ENCODE measurements at regions not wholly inside any gene's neighbourhood (a gene's known extent, or its start where the extent isn't known, plus 50 kb on each side); places are given as distances from the start of the nearest gene placed in this dataset.
"Not testable (repeated sequence)": the region's sequence is repeated elsewhere in the genome, so short reads cannot be mapped to it uniquely, and the experiment has no call there.

DNA sequence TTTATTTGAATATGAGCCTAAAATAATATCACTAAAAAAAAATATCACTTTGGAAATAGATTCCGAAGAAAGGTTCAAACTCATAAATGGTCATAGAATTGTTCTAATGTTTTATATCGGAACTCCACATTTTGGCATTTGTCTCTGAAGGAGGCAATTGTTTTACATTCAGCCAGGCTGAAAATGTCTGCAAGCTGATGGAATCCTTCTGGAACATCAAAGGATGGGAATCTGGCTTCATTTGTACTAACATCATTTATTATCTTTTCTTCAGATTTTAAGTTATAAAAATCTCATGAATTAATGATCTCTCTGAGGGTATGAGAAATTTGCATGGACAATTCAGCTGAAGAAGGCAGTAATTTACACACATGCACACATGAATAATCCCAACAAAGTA is 251.4 kb upstream of the RGMA start:
- DNase-seq: no peak

DNA sequence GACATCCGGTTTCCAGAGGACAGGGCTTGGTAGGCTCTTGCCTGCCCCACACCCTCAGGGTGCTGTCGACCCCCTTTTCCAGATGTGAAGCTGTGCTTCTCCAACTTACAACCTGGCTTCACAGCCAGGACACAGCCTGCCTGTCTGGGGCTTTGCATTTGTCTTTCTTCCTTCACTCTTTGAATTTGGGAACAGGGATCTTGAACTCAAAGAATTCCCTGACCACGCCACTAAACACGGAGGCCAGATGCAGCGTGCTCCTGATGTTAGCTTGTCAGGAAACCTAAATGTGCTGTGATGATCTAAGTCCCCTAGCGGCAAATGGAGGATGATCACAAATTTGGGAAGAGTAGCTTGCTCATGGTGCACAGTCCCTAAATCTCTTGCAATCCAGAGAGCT is 244.8 kb upstream of the RGMA start:
- DNase-seq: no peak

DNA sequence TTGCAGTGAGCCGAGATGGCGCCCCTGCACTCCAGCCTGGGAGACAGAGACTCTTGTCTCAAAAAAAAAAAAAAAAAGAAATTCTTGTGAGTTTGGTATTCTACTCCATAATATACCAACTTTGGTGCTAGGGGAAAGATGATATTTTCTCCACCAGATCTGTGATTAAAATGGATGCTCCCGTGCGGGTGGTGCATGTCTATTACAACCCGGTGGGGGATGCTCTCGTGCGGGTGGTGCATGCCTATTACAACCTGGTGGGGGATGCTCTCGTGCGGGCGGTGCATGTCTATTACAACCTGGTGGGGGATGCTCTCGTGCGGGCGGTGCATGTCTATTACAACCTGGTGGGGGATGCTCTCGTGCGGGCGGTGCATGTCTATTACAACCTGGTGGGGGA is 244.1 kb upstream of the RGMA start:
- DNase-seq: not testable (repeated sequence)

DNA sequence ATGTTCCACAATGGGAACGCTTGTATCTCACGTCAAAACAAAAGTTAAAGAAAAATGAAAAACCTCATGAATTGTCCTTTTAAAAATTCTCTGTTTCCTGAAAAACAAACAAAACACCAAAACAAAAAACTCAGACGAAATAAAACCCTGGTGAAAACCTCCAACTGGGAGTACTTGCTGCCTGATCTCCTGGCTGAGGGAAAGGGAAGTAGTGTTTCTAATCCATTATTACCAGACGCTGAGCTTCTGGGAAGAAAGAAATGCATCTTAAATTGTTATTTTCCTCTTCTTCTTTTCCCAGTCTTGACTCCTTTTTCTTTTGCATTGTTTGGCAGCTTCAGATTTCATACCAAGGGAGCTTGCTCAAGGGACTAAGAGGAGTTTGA is 243.2 kb upstream of the RGMA start:
- no peak for DNase-seq

DNA sequence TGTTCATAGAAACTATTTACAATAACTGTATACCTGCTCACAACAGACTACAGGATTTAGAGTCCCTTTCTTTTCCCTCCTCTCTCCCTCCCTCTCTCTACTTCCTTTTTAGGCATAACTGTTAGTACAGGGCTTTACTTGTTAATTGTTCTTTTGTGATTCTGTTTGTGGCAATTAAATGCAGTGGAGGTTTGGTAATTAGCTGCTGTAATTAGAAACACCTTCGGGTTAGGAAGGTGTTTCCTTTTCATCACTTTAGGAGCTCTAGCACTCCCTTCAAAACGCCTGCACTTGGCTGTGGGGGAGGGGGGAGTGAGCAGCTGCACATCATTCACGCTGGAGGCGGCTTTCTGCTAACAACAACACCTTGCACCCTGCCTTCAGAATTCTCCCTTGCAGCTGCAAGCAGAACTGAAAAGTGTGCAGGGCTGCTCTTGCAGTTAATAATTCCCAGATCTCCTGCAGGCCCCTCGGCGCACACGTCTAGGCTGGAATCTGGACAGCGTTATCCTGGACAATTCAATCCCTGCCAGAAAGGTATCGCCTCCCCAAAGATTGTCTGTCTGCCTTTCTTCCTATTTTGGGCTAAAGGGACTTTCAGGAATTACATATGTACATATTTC is 242.6 kb upstream of the RGMA start:
- peak; percentile 34 for DNase-seq

DNA sequence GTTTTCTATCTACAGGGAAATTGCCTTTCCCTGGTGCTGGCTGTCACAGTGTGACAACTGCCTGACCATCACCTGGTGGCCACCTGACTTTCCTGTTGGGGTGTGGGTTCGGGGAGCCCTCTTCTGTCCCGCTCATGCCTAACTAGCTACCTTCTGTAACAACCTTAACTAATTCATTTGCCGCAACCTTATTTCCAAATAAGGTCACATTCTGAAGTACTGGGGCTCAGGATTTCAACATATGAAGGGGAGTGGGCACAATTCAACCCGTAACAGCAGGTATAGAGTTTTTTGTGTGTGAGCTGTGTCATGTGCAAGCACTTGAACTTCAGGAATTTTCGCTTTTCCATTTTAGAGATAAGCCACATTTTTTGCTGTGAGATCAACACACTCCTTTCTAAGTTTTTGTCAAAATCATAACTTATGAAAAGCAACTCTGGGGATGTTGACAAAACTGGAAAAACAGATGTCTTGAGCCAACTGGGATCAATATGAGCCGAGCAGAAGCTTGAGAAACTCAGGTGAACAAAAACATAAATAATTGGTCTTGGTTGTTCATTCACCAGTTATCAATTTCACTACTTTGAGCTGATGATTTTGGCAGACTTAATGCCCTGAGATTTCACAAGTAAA is 242.0 kb upstream of the RGMA start:
- DNase-seq: no peak

DNA sequence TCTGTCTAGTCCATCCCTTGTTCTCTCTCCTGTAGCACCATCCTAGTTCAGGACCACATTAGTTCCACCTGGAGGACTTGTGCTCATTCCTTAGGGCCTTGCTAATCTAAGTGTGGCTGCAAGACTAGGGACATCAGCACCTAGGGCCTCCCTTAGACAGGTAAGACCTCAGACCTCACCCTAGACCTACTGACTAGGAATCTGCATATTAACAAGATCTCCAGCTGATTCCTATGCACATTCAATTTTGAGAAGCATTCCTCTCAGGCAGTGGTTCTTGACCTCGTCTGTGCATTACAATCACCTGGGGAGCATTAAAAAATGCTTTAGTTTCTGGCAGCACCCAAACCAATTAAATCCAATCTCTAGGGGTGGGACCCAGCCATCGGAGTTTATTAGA is 238.4 kb upstream of the RGMA start:
- no peak for DNase-seq

DNA sequence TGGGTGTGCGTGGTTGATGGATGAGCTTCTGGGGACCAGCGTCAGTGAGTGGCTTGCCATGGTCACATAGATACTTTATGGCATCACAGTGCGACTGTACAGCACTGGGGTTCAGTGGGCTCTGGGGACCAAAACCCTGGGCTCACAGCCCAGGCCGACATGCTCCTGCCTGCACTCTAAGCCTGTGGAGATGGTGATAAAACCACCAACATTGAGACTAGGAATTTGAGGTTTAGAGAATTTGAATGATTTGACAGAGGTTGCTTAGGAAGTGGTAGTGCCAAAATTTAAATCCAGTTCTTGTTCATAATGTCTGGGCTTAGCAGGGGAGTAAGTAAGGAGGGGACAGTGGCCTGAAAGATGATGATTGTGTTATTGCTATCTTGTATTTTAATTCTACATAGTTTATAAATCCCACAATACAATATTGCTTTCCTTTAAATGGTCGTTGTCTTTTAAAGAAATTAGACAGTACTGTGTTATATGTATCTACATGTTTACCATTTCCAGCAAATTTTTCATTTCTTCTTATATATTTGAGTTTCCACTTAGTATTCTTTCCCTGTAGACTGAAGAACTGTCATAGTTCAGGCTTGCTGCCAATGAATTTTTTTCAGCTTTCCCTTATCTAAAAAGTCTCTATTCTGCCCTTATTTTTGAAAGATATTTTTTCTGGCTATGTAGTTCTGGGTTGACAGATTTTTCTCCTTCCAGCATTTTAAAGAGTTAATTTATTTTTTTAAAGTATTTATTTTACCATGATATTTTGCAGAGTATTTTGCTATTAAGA is 235.4 kb upstream of the RGMA start:
- no peak for DNase-seq

DNA sequence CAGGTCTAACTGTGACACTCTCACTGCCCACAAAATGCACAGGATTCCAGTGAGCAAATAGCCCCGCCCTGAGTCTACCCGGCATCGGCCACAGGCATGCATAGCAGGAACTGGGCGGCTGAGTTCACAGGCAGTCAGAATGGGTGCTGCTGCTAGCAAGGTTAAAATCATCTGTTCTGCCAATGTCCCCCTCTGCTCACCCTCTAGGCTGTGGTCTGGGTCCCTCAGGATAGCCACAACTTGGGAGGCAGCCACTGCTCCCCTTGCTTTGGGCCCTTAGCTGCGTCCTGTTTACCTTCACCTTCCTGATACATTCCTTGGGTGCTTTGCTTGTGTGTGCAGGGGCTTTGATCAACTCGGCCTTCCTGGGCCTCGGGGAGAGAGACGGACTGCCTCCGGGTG is 232.9 kb upstream of the RGMA start:
- DNase-seq: no peak

DNA sequence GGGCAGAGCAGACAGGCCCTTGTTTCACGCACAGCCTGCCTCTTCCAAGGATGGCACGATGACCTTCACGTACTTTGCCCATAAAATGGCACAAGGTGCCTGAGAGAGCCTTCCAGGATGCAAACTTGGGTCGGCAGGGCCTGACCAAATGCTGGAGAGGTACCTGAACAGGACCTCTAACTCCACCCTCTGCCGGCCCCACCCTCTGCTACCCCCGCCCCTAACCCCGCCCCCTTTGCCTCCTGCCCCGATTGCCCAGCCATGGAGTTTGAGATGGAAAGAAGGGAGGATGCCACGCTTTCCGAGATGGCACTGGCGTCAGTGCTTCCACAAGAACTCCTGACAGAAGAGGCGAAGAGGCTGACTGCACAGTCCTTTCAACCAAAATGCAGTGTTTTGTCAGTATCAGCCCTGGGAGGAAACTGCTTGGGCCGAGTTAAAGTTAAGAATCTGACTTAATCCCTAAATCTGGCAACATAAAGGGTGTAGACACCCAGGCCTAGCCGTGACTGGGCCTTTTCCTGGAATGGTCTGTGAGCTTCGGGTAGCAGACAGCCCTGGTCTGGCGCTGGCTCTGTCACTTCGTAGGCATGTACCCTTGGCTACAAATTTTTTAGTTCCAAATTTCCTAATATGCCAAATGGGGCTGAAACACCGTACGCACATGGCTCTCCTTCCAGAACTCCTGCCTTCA is 230.3 kb upstream of the RGMA start:
- no peak for DNase-seq

DNA sequence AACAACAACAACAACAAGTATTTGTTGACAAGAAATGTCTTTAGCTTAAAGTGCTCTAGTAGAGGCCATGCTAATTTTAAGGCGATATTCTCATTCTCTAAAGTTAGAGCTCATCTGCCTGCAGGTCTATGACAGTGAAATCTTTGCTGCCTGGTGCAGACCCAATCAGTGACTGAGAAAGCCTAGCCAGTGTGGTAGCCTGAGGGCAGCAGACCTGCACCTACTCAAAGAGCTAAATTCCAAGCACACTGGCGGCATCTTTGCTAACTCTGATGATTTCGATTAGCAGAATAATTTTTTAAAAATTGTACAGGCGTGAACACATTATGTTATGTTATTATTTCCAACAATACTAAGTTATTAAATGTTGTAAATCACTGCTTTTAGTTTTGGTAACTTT is 228.8 kb upstream of the RGMA start:
- no peak for DNase-seq

DNA sequence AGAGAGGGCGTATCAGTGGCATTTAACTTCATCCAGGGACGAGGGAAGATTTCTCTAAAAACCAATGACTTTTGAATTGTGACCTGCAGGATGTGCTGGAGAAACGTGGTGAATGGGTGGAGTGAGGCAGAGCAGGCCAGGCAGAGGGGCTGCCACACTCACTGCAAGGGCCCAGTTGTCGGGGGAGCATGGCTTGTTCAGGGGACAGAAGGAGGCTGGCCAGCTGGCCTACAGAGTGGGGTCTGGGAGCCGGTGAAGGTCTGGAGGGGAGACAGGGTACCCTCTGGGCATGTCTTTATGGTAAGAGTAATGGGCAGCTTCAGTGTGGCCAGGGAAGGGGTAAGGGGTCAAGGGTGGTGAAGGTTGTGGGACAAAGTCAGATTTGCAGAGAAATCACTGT is 225.2 kb upstream of the RGMA start:
- no peak for DNase-seq

DNA sequence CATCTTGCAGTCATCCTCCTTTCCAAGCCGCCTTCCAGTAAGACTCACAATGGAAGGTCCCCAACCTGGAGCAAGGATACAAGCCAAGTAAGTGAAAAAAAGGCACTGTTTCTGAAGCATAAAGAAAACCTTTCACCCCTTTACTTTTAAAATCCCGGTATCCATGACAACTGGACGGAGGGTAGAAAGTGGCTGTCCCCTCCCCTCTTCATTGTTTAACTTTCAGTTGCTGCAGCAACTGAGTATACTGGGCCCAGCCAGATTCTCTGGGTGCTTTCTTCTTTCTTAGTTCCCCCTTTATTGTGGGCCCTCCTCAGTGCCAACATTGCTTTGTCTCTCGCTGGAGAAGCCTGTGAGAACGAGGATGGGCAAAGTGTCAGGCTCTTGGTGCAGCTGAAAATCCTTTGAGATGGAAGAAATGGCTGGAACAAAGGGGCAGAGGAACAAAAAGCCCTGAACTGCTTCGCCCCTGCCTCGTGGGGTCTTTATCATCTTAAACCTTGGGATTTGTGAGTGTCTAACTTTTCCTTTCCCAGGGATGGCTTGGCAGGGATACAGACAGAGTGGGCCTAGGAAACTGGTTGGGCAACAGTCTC is 224.0 kb upstream of the RGMA start:
- no peak for DNase-seq

DNA sequence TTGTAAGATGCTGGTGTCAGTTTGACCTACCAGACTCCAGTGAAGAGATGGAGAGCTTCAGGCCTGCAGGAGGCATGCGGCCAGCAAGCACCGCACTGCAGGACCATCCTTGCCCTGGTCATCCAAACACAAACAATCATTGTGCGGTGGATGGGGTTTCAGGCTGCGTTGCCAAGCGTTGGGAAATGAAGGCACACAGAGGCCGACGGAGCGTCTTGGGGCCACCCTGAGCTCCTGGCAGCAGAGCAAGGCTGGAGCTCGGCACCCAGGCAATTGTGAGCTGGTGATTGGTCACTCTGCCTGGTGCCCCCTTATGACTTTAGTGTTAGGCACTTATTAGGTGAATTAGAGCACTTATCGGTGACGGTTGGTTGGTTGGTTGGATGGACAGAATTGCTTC is 222.6 kb upstream of the RGMA start:
- no peak for DNase-seq

DNA sequence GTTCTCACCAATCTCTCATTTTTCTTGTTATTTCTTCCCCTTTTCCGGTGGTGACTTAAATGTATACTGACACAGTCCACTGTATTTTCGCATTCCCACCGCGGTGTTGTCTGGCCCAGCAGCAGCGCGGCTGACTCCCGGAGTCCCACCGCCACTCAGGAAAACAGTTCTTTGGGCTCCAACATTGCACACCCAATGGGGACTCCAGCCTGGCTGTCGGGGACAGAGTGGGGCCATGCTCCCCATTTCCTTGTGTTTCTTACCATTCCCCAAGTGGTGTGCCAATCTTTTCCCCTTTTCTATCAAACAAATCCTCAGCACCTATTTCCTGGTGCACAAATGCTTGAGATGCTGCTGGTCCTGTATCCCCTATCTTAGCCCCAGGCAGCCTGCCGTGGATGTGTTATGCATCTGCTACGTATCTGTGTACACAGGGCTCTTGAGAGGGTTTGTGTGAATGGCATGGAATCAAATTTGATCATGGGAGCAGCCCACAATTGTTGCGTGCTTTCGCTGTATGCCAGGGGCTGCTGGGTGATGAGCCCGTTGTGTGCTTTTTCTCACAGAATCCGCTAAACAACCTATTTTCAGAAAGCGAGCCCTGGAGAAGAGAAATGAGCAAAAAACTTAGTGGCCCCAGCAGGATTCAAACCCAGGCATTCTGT is 219.1 kb upstream of the RGMA start:
- DNase-seq: peak; percentile 19

DNA sequence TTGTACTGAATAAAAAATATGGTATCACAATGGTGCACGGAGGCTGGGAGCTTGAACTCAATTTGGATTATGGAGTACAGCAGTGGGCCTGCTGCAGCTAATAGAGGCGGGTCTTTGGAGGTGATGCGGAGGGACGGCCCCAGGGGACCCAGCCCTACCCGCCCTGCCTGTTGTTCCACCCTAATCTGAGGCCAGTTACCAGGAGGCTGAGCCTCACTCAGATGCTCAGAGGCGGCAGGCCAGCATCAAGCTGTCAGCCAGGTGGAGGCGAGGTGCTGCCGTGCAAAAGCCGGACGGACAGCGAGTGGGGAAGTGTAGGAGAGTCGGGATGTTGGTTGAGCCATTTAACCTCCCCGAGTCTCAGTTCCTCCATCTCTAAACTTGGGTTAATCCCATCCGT is 218.5 kb upstream of the RGMA start:
- no peak for DNase-seq

DNA sequence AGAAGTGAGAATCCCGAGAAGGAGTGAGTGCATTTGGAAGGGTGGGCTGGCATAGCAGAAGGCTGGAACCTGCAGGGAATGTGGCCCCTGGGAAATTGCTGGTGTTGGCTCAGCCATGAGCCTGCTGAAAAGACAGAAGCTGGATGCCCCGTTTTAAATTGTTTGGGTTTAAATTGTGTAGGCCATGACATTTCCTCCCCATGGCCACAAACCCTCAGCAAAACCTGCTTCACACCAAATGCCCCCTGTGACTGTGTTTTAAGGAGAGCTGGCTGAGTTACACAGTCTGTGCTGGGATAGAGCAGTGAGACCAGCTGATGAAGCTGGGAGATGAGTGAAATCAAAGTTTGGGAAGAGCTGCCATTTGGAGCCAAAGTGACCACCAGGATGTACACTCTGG is 216.3 kb upstream of the RGMA start:
- DNase-seq: no peak

DNA sequence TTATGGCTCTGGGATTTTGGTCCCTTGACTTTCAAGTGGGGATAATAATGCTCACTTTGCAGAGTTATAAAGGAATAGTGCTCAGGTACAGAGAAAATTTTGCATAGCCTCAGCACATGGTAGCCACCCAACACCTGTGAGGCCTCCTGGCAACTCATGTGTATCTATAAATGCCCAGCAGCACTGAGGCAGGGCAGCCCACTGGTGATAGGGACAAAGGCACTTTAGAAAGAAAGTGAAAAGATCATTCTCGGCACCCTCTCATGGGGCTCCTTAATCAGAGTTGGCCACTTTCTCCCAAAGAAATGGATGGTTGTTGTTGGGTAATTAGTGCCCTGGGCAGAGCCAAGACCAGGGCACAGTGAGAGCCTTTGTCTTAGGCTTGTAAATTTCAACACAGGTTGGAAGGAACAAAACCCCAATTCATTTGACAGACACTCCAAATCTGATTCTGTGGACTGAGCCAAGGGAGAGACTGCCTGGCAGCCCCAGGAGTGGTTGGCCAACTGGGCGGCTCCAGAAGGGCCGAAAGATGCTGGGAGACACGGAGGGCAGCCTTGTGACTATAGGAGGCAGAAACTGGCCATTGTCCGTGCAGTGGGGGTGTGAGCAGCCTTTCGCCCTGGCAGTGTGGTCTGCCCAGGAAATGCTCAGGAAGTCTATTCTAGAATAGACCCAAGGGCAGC is 213.2 kb upstream of the RGMA start:
- DNase-seq: no peak

DNA sequence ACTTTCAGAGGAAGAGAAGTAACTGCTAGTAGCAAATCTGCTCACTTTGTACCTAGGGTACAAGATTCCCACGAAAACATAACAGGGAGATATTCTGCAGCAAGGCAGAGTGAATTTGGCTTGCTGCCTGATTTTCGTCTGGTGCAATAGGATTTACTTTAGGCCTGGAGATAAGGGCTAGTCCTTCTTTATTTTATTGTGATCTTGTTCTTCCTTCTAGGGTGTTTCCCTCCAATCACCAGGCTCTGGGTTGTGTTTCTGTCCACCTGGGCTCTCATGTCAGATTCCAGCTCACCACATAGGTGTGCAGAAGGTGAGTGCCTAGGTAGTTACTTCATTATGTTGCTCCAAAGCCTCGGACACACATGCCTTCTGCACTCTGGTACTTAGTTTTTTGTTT is 211.8 kb upstream of the RGMA start:
- no peak for DNase-seq

DNA sequence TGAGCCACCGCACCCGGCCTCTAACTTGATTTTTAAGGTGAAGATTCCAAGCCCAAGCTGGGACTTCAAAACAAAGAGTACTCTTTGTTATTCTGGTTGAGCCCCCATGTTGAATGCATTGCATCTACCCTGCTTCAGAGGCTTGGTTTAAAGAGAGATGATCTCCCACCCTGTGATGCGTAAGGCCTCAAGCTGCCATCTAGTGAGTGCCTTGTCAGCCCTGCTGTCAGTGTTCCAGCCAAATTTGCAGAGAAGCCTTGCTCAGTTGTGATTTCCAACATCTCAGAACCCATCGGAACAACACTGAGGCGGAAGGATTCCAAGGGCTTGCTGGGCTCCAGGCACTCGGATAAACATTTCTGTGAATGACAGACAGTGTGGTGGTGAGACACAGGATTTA is 210.7 kb upstream of the RGMA start:
- DNase-seq: no peak

DNA sequence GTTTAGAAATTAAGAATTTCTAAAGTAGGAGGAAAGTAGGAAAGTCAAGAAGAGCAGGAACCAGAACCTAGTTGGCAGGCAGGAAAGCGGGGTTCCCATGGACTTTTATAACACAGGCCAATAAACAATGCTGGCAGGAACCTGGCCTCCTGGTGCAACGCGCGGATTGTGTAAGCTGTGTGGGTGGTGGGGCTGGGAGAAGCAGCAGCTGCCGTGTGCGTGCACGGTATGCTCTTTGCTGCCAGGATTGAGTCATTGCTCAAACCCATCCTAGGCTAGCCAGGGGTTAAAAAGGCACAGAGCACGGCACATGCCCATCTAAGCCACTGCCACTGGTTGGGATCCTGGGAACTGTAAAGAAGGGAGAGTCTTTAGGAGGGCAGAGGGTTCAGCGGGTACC is 209.9 kb upstream of the RGMA start:
- no peak for DNase-seq

DNA sequence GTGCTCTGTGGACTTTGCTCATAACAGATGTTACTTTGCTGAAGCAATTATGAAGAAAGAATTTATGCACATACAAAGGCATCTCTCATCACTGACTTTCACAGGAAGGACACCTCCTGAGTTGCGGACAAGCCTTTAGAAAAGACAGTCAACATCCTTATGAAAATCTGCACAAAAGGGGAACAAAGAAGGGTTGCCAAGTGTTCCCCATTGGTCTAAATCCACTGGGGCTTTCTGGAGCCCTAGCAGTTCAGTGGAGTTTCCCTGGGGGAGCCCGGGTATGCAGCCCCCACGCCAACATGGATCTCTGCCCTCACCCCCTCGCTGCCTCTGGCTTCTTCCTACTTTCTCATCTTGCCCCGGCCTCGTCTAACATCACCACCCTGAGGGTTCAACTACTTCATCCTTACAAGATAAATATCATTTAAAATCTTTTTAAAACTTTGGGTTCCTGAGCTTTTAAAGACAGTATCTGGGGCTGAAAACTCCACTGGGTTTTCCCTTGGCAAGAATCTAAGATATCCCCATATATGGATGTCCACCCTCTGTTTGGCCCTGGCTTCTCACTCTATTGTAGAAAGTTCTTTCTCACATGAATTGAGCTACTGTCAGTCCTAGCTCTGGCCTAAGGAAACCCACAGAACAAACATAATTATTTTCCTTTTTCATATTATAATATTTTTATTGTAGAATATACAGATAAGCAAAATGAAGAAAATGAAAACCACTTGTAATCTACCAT is 207.9 kb upstream of the RGMA start:
- DNase-seq: no peak

Measured in NCI-H748 treated with DMSO at 0.1 percent for 48 hours (cell line).